ENCODE measurements at regions not wholly inside any gene's neighbourhood (a gene's known extent, or its start where the extent isn't known, plus 50 kb on each side); places are given as distances from the start of the nearest gene placed in this dataset.

DNA sequence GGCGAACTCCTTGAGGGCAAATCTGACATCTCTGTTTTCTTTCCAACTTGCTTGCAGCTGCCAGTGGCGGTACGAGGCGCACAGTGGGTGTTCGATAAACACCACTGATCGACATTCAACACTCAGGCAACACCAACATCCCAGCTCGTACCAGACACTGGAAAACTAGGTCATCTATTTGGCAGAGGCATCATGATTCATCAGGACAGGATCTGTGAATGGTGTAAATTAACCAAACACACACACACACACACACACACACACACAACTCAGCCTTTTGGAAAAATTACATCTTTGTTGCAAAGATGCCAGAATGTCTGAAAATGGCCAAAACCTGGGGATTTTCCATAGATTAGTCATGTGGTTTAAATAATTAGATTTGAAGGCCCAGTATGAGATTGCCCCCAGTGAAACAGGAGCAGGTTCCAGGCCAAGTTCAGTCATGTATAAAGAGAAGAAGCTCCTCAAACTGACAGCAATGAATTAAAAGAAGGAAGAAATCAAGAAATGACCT is 150.5 kb upstream of the NCKAP5 start:
- DNase-seq (ENCODE audit: low spot score), result no peak

DNA sequence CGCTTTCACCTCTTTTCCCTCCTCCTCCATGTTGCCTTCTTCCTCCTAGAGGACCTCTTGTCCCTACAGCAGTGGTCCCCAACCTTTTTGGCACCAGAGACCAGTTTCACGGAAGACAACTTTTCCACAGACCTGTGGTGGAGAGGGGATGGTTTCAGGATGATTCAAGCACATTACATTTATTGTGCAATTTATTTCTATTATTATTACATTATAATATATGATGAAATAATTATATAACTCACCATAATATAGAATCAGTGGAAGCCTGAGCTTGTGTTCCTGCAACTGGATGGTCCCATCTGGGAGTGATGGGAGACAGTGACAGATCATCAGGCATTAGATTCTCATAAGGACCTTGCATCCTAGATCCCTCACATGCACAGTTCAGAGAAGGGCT is 152.2 kb upstream of the NCKAP5 start:
- no peak for DNase-seq (ENCODE audit: low spot score)

DNA sequence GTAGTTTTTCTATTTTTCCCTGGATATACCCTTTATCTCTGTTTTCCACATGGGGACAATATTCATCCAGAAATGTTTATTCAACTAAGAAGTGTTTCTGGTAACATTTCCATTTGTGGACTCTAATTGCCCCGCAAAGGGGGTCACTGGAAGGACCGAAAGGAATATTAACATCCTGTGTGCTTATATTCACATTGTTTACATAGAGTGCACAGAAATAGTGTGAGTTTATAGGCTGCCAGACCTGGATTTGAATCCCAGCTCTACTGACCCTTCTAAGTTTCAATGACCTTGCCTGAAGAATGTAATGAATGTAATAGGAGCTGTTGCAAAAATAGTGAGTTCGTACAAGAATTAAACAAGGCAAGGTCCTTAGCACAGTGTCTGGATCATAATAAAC is 152.9 kb upstream of the NCKAP5 start:
- DNase-seq (ENCODE audit: low spot score), result no peak

DNA sequence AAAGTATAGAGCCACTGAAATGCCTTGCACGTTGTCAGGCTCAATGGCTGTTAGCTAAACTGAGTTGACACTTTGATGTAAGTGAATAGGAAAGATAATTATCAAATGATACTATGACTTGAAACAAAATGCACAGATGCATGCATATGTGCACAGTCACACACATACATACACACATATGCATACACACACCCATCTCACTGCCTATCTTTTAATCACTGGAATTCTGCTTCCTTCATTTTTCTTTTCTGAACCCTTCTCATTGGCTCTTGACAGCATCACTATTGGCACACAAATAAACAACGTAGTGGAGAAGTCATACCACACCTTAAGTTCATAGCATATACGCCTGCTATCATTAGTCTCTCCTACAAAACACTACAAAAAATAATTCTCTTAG is 154.9 kb upstream of the NCKAP5 start:
- no peak for DNase-seq (ENCODE audit: low spot score)

DNA sequence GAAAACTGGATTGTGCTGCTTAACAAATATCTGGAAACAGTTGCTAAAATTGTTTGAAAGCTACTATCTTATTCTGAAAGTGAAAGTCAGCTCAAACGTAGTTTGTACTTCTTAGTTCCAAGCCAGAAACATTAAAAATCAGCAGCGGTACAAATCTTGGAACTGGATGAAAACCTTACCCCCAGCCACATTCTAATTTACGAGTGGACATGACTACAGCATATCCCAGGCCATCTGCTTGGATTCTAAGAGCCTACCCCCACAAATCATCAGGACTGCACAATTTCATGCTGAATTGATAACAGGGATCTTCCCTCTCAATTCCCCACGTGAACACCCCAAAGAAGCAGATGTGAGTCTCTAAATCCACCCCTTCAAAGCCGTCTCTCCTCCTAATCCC is 158.7 kb upstream of the NCKAP5 start:
- no peak for DNase-seq (ENCODE audit: low spot score)

DNA sequence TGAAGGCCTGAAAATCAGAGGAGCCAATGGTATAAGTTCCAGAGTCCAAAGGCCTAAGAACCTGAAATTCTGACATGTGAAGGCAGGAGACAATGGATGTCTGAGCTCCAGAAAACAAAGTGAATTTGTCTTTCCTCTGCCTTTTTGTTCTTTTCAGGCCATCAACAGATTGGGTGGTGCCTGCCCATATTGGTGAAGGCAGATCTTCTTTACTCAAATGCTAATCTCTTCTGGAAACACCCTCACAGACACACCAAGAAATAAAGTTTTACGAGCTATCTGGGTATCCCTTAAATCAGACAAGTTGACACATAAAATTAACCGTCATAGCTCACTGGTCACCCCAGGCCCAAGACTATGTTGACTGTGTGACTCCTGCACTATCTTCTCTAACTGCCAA is 163.8 kb upstream of the NCKAP5 start:
- DNase-seq (ENCODE audit: low spot score), result no peak

DNA sequence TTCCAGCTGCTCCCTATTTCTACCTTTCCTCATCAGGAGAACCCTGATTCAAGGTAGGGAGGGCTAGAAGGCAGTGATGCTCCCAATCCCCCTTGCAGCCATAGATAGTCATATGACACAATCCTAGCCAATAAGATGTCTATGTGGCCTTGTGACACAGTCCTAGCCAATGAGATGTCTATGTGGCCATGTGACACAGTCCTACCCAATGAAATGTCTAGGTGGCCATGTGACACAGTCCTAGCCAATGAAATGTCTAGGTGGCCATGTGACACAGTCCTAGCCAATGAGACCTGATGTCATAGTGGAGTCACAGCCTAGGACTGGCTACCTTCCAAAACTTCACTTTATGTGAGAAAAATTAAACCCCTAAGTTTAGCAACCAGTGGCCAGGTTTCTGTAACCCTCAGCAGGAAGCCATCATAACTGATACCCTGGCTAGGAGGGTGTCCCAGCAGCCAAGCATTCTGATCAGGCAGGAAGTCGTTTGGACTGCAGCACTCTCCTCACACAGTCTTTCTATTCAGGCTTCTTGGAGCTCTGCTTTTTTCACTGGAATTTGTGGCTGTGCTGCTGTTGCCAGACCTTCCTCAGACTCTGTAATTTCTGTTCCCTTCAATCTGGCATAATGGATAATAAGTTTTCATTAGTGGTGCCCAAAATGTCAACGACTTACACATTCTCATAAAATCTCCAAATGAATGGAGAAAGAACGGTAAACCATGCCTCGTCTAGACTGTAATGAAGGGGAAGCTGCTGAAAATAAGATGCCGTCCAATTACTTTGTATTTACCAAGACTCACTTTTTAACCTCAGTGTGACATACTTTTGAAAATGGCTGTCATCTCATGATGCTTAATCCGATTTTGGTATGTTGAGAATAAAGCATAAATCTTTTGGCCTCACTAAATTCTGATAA is 165.0 kb upstream of the NCKAP5 start:
- DNase-seq (ENCODE audit: low spot score), result no peak

DNA sequence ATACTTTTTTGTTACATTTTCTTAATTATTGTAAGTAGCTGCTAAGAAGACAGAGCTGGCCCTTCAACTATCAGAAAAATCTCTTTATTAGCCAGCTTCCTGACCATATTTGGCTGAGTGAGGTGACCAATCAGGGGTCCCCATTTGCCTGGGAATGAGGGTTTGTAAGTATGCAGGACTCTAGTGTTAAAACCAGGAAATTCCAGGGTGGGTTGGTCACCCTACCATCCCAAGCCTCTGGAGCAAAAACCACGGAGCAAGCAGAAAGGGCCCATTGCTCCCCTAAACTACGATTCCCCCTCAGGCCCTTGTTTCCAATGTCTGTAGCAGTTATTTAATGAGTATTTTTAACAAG is 165.6 kb upstream of the NCKAP5 start:
- DNase-seq (ENCODE audit: low spot score), result no peak

DNA sequence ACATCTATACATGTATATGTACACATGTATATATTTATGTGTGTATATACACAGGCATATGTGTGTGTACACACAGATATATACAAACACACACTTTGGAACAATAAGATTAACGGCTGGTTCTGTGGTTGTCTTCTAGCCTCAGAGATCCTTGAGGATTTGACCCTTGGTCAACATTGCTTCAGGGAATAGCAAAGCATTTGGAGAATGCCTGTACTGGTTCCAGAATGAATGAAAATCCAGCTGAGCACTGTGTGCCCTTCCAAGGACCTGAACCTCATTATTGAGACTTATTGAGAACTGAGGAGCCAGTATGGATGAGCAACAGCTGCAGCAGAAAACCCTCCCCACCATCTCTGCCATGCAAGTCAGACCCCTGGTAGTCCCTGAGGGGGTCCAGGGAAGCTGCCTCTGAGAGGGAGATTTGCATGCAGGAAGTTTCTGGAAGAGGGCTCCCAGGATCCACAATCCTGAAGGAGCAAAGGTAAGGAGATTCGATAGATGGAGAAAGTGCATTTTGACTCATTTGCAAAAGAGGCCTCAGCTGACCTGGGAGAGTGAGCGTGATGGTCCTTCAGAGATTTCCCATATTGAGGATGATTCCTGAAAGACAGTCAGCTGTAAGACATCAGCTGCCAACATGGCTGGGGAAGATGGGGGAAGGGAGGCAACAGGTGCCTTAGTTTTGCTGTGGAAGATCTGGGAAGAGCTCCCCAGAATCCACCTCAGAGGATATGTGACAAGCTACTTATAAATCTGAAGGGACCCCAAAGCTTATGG is 166.6 kb upstream of the NCKAP5 start:
- DNase-seq (ENCODE audit: low spot score), result no peak

DNA sequence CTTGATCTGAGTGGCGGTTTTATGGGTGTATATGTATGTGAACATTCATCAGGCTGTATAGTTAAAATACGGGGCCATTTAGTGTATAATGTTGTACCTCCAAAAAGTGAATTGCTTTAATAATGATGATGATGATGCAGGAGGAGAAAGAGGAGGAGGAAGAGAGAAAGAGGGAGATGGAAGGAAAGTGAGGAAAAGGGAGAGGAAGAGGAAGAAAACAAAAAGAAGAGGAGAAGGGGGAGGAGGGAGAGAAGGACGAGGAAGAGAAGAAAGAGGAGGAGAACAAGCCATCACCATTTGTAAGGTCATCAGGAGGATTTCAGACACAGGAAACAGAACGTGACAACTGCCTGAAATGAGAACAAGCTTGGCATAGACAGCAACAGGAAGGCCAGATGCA is 168.4 kb upstream of the NCKAP5 start:
- no peak for DNase-seq (ENCODE audit: low spot score)

DNA sequence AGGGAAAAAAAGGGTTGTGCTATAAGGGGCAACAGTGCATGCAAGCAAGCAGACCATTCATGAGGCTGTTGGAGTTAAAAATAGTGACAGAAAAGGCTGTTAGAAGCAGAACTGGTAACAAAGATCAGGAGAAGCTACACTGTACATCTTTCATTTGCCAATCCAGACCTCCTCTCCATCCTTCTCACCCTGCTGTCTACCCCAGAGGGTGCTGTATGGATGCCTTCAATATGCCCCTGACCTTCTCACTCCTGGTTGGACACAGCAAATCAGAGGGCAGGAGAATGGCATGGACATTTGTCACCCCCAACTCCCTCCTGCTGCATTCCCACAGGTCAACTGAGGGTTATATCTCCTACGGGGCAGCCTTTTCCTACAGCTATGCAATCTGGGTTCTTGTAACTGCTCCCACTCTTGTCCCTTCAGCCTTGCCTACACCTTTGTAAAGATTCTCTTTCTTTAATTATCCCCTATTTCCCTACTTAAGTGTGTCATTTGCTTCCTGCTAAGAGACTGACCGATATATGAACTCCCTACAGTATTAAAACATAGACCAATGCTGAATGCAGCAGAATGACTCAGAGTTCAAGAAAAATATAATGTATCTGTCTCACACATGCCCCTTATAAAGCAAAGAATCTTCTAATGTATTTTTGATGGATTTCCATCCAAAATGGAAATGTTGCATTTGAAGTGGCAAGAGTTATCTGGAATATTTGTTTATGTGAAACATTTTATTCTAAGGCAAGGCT is 169.2 kb upstream of the NCKAP5 start:
- no peak for DNase-seq (ENCODE audit: low spot score)

DNA sequence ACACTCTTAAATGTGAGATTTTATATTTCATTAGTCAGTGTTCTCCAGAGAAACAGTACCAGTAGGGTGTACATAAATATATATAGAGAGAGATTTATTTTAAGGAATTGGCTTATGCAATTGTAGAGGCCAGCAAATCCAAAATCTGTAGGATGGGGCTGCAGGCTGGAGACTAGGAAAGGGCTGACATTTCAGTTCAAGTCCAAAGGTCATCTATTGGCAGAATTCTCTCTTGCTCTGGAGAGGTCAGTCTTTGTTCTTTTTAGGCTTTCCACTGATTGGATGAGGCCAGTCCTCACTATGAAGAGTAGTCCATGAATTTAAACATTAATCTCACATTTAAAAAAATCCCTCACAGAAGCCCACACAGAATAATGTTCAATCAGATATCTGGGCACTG is 170.8 kb upstream of the NCKAP5 start:
- DNase-seq (ENCODE audit: low spot score), result no peak

DNA sequence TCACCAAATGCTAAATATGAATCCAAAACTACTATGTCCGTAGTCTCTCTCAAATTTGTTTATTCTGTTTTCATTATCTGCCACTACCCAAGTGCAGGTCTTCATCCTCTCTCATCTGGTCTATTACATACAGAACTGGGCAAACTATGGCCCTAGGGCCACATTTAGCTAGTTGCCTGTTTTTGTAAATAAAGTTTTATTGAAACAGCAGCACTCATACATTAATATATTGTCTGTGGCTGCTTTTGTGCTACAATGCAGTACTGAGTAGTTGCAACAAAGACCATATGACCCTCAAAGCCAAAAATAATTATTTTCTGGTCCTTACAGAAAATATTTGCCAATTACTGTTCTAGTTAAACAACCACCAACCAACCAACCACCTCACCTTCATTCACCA is 172.2 kb upstream of the NCKAP5 start:
- no peak for DNase-seq (ENCODE audit: low spot score)

DNA sequence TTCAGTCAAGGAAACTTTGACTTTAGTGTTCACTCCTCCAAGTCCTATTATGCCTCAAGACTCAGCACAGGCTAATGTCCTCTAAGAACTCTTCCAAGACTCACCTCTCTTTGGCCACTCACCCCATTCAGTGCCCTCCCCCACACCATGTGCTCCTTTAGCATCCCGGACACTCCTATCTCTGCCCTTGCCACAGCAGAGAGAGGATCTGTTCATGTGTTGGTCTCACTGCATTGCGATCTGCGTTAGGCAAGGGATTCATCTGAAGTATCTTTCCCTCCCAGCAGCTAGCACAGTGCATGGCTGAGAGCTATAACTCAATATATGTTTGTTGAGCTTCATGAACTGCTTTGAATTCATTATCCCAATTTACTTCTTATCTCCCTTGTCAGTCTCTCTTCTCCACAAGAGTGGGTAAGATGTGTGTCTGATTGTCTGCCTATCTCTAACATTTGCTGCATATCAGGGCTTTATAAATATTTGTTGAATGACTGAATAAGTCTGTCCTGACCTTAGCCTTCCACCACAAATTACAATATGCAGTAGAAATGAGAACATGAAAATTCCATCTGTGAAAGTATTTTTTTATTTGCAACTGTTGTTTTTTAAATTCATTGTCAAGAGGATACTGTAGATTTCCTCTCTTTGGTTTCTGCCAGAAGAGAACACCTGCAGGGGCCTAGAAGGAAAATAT is 179.9 kb upstream of the NCKAP5 start:
- DNase-seq (ENCODE audit: low spot score), result no peak

DNA sequence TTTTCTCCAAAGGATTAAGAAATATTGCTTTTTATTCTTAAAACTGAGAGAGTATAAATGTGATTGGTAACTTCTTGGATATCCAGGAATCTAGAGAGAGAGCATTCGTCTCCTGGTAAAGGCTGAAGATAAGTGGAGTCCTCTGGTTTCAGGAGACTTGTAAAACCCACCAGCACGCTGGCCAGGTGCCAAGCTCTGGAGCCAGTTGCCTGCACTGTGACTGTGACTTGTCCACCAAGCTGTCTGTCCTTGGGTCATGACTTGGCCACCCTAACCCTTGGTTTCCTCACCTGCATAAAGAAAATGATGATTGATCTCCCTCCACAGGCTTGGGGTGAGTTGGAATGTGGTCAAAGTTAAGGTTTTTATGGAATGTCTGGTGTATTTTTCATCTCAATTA is 185.4 kb upstream of the NCKAP5 start:
- DNase-seq (ENCODE audit: low spot score), result no peak

DNA sequence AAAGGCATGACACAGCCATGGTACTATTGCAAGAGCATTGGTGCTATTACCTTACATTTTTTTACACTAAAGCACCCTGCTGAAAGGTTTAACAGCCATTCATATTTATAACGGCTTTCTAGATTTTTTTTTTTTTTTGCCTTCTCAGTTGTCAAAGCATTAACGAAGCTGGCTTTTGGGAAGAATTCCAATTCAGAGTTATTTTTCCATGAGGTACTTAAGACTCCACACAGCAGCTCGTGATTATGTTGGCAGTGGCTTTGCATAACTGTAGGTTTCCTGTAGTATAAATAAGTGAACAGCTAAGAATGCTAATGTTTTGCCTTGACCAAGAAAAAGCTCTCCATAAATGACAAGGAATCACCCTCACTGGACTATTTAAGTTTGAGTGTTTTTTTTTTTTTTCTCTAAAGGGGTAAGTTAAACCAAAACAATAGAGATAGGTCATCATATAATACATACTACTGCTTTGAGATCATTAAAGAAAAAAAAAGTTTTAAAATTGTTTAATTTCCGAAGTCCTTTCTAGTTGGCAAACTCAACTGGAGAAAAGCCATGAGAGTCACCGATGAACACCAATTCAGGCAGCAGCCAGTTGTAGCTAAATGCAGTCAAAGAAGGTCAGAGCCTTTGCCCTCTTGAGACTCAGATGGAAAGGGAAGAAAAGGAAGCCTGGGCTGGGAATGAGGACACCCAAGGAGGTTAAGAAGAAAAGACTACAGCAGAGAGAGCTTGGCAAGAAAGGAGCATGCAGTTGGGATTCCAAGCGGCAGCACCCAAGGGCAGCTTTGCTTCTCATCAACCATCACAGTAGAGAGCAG is 187.4 kb upstream of the NCKAP5 start:
- no peak for DNase-seq (ENCODE audit: low spot score)

DNA sequence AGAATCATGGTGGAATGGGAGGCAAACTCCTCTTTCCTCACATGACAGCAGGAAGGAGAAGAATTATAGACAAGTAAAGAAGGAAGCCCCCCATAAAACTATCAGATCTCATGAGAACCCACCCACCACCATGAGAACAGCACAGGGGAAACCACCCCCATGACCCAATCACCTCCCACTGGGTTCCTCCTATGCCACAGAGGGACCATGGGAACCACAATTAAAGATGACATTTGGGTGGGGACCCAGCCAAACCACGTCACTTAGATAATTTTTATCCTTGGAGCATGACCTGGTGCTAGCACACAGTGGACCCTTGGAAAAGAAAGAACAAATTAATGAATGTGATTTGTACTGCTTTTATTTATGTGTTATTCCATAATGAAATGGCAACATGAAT is 188.6 kb upstream of the NCKAP5 start:
- no peak for DNase-seq (ENCODE audit: low spot score)

DNA sequence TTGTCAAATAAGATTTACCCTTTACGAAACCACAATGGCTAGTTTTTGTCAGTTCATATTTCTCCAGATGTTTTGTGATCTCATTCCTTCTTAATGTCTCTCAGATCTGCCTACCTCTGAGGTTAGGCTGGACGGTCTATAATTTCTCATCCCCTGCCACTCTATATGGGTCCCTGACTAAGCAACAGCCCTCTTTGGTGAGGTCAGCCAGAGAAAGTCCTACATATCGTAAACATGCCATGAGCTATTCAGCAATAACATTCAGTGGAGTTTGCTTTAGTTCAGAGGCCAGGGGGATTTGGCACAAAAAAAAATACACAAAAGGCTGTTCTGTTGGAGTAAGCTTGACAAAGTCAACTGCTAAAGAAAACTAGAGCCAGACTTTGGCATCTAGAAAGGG is 192.1 kb upstream of the NCKAP5 start:
- no peak for DNase-seq (ENCODE audit: low spot score)

DNA sequence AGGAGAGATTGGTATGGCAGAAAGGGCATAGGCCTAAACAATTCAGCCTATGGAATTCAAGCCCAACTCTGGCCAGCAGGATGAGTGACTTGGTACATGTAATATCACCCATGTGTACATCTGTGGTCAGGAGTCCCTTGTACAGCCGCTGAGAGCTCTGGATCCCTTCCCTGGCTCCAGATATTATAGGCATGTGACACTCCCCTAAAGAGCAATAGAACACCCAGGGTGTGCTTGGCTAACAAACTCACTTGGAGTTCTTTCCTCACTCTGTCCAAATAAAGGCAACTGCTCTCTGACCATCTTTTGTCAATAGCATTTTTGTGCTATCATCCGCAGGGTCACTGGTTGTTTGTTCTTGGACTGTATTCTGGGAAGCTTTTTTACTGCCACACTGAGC is 197.4 kb upstream of the NCKAP5 start:
- no peak for DNase-seq (ENCODE audit: low spot score)

DNA sequence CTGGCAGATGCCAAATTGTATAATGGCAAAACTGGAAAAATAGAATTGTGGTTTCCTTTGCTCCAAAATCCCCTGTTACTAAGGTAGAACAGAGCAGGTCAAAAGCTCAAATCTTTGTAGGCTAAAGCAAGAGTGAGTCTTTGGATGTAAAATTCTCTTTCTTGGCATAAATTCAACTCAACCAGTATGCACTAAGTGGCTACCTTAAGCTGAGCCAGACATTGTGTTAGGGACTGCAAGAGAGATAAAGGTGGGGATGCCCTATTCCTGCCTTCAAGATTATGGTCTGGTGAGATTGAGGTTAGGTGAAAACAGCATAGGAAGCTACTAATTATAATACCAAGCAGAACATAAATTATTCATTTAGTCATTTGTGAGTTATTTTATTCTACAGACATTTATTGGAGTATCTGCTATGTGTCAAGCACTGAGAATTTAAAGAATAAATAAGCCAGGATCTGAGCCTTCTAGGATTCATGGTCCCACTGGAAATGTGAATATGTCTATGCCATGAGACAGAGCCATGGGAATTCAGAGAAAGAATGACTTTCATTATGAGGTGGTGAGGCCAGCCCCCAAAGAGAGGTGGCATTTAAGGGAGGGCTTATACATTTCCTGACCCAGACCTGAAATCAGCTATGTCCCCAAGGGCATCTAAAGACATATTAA is 198.0 kb upstream of the NCKAP5 start:
- DNase-seq (ENCODE audit: low spot score), result no peak

DNA sequence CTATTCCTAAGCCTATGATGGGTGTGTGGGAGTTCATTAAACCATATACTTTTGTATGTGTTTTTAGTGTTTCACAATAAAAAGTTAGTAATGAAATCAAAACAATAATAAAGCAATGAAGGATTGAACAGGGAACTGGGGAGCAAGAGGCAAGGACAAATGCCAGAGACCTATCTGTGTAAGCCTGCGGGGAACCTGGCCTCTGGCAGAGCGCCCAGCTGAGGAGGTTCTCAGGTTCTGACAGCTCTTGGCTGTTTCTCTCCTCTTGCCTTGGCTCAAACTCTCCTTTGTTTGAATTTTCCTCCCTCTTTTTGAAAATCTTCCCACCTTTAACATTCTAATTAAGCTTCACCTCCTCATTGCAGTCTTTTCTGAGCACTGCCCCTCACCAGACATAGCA is 200.0 kb upstream of the NCKAP5 start:
- no peak for DNase-seq (ENCODE audit: low spot score)

All from ecto neural progenitor cell (in vitro differentiated cells).